PC-9 (cell line): ENCODE measurements at regions not wholly inside any gene's neighbourhood (a gene's known extent, or its start where the extent isn't known, plus 50 kb on each side); places are given as distances from the start of the nearest gene placed in this dataset.

Source experiments
- CTCF ChIP-seq: fragments of 200-600 bp; sonication (generic); conservative IDR thresholded peaks from 2 replicates; pipeline ENCODE4 v1.6.1; 2017; ENCODE audit warnings: mixed run types, antibody characterized with exemption, mild to moderate bottlenecking, moderate library complexity
- EZH2 ChIP-seq: fragments of 200-600 bp; sonication (generic); IDR thresholded peaks from 2 replicates; pipeline ENCODE4 v1.8.0; 2017; ENCODE audit warnings: antibody characterized with exemption, low read depth

GRCh38 chr13:108409730-108410129 lies 140.2 kb downstream of the TNFSF13B start:
- no peak for TF ChIP-seq CTCF
- no peak for TF ChIP-seq EZH2
